WTC11 (cell line): ENCODE measurements at regions not wholly inside any gene's neighbourhood (a gene's known extent, or its start where the extent isn't known, plus 50 kb on each side); places are given as distances from the start of the nearest gene placed in this dataset.

Source experiments
- ATAC-seq: fragments of 200-7000 bp; cut with Tn5 transposase; 2 replicates; pipeline ENCODE4 v1.10.0; 2021; ENCODE audit warnings: mild to moderate bottlenecking, moderate library complexity
- CTCF ChIA-PET: fragments of 300-600 bp; sonication (Branson Sonifier 250); formaldehyde crosslinking; loops from one replicate; lab custom pipeline; 2021; ENCODE audit warnings: antibody characterized with exemption; lab: Charles Lee
- POLR2A ChIA-PET: fragments of 350-600 bp; sonication (Branson Sonifier 250); formaldehyde crosslinking; loops from one replicate; lab custom pipeline; 2021; ENCODE audit warnings: antibody characterized with exemption; lab: Charles Lee
- DNase-seq: peaks from one replicate; pipeline ENCODE4 v3.0.0; 2021; ENCODE audit warnings: low spot score
- H3K27ac Mint-ChIP-seq: 2 replicates; pipeline ENCODE4 v1.8.0; 2021; ENCODE audit warnings: mixed read lengths
- H3K27me3 Mint-ChIP-seq: 2 replicates; pipeline ENCODE4 v1.8.0; 2021; ENCODE audit warnings: low read depth, mild to moderate bottlenecking, moderate library complexity, mixed read lengths
- H3K36me3 Mint-ChIP-seq: 2 replicates; pipeline ENCODE4 v1.8.0; 2021; ENCODE audit warnings: mixed read lengths
- H3K4me1 Mint-ChIP-seq: 2 replicates; pipeline ENCODE4 v1.8.0; 2022; ENCODE audit warnings: mixed read lengths
- H3K4me3 Mint-ChIP-seq: 2 replicates; pipeline ENCODE4 v1.8.0; 2021; ENCODE audit warnings: mild to moderate bottlenecking, moderate library complexity, mixed read lengths
- H3K9me3 Mint-ChIP-seq: 2 replicates; pipeline ENCODE4 v1.8.0; 2021; ENCODE audit warnings: mixed read lengths
- CDX4 ChIP-seq: fragments of 250-450 bp; sonication (Bioruptor Pico); IDR thresholded peaks from 2 replicates; pipeline ENCODE4 v1.9.0; 2021; ENCODE audit warnings: moderate library complexity, mild to moderate bottlenecking, inconsistent platforms, borderline replicate concordance
- FOXP4 ChIP-seq: sonication (generic); formaldehyde crosslinking; IDR thresholded peaks from 2 replicates; pipeline ENCODE4 v1.8.0; 2022; ENCODE audit warnings: mild to moderate bottlenecking, missing genetic modification reagents
- HMGA2 ChIP-seq: fragments of 250-450 bp; sonication (Bioruptor Pico); IDR thresholded peaks from 2 replicates; pipeline ENCODE4 v1.4.0; 2021; ENCODE audit warnings: mild to moderate bottlenecking, moderate library complexity
- NFE2L1 ChIP-seq: sonication (generic); formaldehyde crosslinking; IDR thresholded peaks from 2 replicates; pipeline ENCODE4 v1.8.1; 2023; ENCODE audit warnings: missing genetic modification reagents
- TEAD1 ChIP-seq: sonication (generic); formaldehyde crosslinking; IDR thresholded peaks from 2 replicates; pipeline ENCODE4 v1.8.0; 2022; ENCODE audit warnings: mild to moderate bottlenecking, missing genetic modification reagents
- ZNF219 ChIP-seq: sonication (generic); formaldehyde crosslinking; IDR thresholded peaks from 2 replicates; pipeline ENCODE4 v1.8.0; 2023; ENCODE audit warnings: missing genetic modification reagents, mild to moderate bottlenecking, borderline replicate concordance
- ZNF281 ChIP-seq: sonication (generic); formaldehyde crosslinking; IDR thresholded peaks from 2 replicates; pipeline ENCODE4 v1.8.0; 2023; ENCODE audit warnings: mild to moderate bottlenecking, missing genetic modification reagents
- ZNF416 ChIP-seq: fragments of 250-450 bp; sonication (Bioruptor Pico); IDR thresholded peaks from 2 replicates; pipeline ENCODE4 v1.9.0; 2021; ENCODE audit warnings: mild to moderate bottlenecking, inconsistent platforms
- ZNF423 ChIP-seq: fragments of 250-450 bp; sonication (Bioruptor Pico); IDR thresholded peaks from 2 replicates; pipeline ENCODE4 v2.1.2; 2022; ENCODE audit warnings: mild to moderate bottlenecking, moderate library complexity
- TF ChIP-seq, protein P1 (sequence below): sonication (generic); formaldehyde crosslinking; IDR thresholded peaks from 2 replicates; pipeline ENCODE4 v1.8.1; 2022; ENCODE audit warnings: mild to moderate bottlenecking, moderate library complexity, missing genetic modification reagents
- TF ChIP-seq, protein P2 (sequence below): fragments of 250-450 bp; sonication (Bioruptor Pico); IDR thresholded peaks from 2 replicates; pipeline ENCODE4 v2.1.2; 2022; ENCODE audit warnings: mild to moderate bottlenecking, moderate library complexity
- TF ChIP-seq, protein P3 (sequence below): sonication (generic); formaldehyde crosslinking; IDR thresholded peaks from 2 replicates; pipeline ENCODE4 v1.8.1; 2023; ENCODE audit warnings: mild to moderate bottlenecking, moderate library complexity, missing genetic modification reagents
- TF ChIP-seq, protein P4 (sequence below): sonication (generic); formaldehyde crosslinking; IDR thresholded peaks from 2 replicates; pipeline ENCODE4 v1.8.0; 2022; ENCODE audit warnings: mild to moderate bottlenecking, missing genetic modification reagents

DNA sequence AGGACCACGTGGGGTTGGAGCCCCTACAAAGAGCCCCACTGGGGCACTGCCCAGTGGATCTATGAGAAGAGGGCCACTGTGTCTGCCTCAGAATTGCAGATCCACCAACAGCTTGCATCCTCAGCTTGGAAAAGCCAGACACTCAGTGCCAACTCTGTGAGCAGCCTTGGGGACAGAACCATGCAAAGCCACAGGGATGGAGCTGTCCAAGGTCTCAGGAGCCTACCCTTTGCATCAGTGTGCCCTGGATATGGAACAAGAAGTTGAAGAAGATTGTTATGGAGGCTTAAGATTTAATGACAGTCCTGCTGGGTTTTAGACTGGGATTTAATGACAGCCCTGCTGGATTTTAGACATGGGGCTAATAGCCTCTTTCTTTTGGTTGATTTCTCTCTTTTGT is 1670.9 kb downstream of the PLA2G4A start:
- H3K9me3 Mint-ChIP-seq, result peaks cover 8% of the 10 kb centered on the region
- H3K27ac Mint-ChIP-seq, result no peak overlapping the region
- CTCF ChIA-PET, result no interaction called here
- H3K27me3 Mint-ChIP-seq, result no peaks in the 10 kb centered on the region
- peaks cover 7% of the 10 kb centered on the region for H3K36me3 Mint-ChIP-seq
- ATAC-seq (peak; percentile 64), DNase-seq (no peak)
- TF ChIP-seq ZNF416 (CRISPR knock-in tag) (no peak), ZNF219 (no peak), FOXP4 (CRISPR knock-in tag) (no peak), CDX4 (no peak)
- POLR2A ChIA-PET, result no interaction called here
- H3K4me1 Mint-ChIP-seq, result peaks cover 4% of the 10 kb centered on the region; the same call in 1 of the 2 replicates
- no peak overlapping the region for H3K4me3 Mint-ChIP-seq

- Mint-ChIP-seq H3K9me3 (no peaks in the 10 kb centered on the region), H3K36me3 (no peaks in the 10 kb centered on the region), H3K4me3 (no peak overlapping the region), H3K4me1 (peaks cover 8% of the 10 kb centered on the region; the same call in 1 of the 2 replicates), H3K27ac (no peak overlapping the region), H3K27me3 (no peaks in the 10 kb centered on the region)
- TF ChIP-seq, protein P1, sequence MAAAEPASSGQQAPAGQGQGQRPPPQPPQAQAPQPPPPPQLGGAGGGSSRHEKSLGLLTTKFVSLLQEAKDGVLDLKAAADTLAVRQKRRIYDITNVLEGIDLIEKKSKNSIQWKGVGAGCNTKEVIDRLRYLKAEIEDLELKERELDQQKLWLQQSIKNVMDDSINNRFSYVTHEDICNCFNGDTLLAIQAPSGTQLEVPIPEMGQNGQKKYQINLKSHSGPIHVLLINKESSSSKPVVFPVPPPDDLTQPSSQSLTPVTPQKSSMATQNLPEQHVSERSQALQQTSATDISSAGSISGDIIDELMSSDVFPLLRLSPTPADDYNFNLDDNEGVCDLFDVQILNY (CRISPR knock-in tag), result no peak
- TF ChIP-seq ZNF423, result no peak
- no peak for TF ChIP-seq ZNF416 (CRISPR knock-in tag)
- TF ChIP-seq, protein P2, sequence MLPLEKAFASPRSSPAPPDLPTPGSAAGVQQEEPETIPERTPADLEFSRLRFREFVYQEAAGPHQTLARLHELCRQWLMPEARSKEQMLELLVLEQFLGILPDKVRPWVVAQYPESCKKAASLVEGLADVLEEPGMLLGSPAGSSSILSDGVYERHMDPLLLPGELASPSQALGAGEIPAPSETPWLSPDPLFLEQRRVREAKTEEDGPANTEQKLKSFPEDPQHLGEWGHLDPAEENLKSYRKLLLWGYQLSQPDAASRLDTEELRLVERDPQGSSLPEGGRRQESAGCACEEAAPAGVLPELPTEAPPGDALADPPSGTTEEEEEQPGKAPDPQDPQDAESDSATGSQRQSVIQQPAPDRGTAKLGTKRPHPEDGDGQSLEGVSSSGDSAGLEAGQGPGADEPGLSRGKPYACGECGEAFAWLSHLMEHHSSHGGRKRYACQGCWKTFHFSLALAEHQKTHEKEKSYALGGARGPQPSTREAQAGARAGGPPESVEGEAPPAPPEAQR (CRISPR knock-in tag), result no peak
- ChIA-PET POLR2A (no interaction called here), CTCF (no interaction called here)
- DNase-seq, result no peak
- peak; percentile 41 for ATAC-seq
Observed at GRCh38 chr1:188514917-188515316, 1686.2 kb downstream of the PLA2G4A start.

DNA sequence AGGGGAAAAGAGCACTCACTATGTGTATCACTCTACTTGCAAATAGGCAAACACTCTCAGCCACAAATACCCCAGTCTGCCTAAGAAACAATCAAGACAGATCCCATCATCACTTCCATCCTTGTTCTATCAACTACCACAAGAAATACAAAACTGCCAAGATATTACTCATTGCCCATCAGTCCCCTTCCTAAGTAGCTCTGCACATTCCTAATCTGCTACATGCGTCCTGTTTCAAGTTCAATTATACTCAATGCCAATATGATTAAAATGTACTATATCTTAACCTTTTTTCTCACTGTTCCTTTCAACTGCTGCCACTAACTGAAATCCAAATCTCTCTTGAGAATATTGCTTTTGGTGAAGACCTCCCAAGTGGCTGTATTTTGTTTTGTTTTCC is 1688.4 kb downstream of the PLA2G4A start:
- H3K4me3 Mint-ChIP-seq, result no peak overlapping the region
- DNase-seq, result no peak
- H3K4me1 Mint-ChIP-seq, result peaks cover 8% of the 10 kb centered on the region; the same call in 1 of the 2 replicates
- no peak for ATAC-seq
- no peak overlapping the region for H3K27ac Mint-ChIP-seq
- ChIA-PET CTCF (no interaction called here), POLR2A (no interaction called here)
- no peaks in the 10 kb centered on the region for H3K9me3 Mint-ChIP-seq
- no peaks in the 10 kb centered on the region for H3K36me3 Mint-ChIP-seq
- TF ChIP-seq TEAD1, result no peak
- no peak for TF ChIP-seq HMGA2 (CRISPR knock-in tag)
- TF ChIP-seq, protein P3, sequence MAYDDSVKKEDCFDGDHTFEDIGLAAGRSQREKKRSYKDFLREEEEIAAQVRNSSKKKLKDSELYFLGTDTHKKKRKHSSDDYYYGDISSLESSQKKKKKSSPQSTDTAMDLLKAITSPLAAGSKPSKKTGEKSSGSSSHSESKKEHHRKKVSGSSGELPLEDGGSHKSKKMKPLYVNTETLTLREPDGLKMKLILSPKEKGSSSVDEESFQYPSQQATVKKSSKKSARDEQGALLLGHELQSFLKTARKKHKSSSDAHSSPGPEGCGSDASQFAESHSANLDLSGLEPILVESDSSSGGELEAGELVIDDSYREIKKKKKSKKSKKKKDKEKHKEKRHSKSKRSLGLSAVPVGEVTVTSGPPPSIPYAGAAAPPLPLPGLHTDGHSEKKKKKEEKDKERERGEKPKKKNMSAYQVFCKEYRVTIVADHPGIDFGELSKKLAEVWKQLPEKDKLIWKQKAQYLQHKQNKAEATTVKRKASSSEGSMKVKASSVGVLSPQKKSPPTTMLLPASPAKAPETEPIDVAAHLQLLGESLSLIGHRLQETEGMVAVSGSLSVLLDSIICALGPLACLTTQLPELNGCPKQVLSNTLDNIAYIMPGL (CRISPR knock-in tag), result no peak
- TF ChIP-seq, protein P4, sequence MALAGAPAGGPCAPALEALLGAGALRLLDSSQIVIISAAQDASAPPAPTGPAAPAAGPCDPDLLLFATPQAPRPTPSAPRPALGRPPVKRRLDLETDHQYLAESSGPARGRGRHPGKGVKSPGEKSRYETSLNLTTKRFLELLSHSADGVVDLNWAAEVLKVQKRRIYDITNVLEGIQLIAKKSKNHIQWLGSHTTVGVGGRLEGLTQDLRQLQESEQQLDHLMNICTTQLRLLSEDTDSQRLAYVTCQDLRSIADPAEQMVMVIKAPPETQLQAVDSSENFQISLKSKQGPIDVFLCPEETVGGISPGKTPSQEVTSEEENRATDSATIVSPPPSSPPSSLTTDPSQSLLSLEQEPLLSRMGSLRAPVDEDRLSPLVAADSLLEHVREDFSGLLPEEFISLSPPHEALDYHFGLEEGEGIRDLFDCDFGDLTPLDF (CRISPR knock-in tag), result no peak
- no peak for TF ChIP-seq ZNF281 (CRISPR knock-in tag)
- TF ChIP-seq NFE2L1 (CRISPR knock-in tag), result no peak
- no peaks in the 10 kb centered on the region for H3K27me3 Mint-ChIP-seq
